ENCODE measurements at regions not wholly inside any gene's neighbourhood (a gene's known extent, or its start where the extent isn't known, plus 50 kb on each side); places are given as distances from the start of the nearest gene placed in this dataset.
A peak's percentile ranks its signal among the peaks of the same experiment; 100 is the strongest.

DNA sequence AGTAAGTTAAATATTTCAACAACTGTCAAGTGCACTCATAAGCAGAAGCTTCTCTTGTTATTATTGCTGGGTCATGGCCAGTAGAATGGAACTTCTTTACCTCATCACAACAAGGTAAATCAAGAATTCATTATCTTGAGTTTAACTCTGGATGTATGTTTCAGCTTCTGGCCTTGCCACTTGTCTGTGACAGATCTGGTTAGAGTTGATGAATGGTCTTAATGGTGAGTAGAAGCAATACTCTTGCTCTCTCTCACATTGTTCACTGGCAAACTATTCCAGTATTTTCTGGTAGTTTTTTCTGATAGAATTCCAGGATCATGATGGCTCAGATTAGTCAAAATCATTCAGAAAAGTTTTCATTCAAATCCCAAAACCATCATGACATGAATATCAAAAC lies 51.3 kb upstream of the NR4A2 start:
- no peak for DNase-seq

DNA sequence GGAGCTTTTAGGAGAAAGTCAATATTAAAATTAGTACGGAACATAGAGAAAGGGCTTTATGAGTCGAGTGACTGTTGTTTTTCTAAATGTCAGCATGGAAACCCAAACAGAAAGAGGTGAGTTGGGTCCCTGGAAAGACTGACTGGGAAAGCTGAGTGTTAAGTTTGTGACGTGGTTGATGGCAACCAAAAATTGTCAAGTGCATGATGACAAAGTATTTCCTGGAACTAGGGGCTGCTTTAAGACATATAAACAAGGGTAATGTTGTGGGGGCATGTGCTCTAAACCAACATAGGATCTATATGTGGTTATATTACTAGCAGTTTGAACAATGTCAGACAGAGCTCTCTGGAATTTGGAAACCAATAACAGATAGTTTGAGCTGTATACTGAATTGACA lies 50.9 kb upstream of the GPD2 start:
- peak; percentile 20 for DNase-seq
